DMS 273 (cell line): ENCODE measurements at regions not wholly inside any gene's neighbourhood (a gene's known extent, or its start where the extent isn't known, plus 50 kb on each side); places are given as distances from the start of the nearest gene placed in this dataset.
"Not testable (repeated sequence)": the region's sequence is repeated elsewhere in the genome, so short reads cannot be mapped to it uniquely, and the experiment has no call there.

Source experiments
- DNase-seq: peaks from one replicate; lab custom pipeline; 2025; ENCODE audit not compliant: unreplicated experiment; lab: John Stamatoyannopoulos, UW

- not testable (repeated sequence) for DNase-seq
Measured at GRCh38 chr2:132317026-132317680, 99.5 kb upstream of the GPR39 start.

DNA sequence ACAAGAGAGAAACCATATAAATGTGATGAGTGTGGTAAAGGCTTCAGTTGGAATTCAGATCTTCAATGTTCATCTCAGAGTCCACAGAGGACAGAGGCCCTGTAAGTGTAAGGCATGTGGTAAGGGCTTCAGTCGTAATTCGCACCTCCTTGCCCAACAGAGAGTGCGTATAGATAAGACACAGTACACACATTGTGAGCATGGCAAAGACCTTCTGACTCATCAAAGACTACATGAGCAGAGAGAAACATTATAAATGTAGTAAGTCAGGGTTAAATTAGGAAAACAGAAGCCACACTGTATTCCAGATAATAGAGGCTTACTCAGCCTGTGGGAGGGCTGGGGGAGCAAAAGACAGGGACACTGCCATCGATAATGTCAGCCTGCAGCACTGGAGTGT, 98.1 kb upstream of the GPR39 start:
- DNase-seq = not testable (repeated sequence)

GRCh38 chr2:132324005-132324404, 92.6 kb upstream of the GPR39 start:
- DNase-seq = not testable (repeated sequence)

GRCh38 chr2:132332345-132333033, 84.1 kb upstream of the GPR39 start:
- DNase-seq = not testable (repeated sequence)

GRCh38 chr2:132337135-132337534, 79.5 kb upstream of the GPR39 start:
- not testable (repeated sequence) for DNase-seq

DNA sequence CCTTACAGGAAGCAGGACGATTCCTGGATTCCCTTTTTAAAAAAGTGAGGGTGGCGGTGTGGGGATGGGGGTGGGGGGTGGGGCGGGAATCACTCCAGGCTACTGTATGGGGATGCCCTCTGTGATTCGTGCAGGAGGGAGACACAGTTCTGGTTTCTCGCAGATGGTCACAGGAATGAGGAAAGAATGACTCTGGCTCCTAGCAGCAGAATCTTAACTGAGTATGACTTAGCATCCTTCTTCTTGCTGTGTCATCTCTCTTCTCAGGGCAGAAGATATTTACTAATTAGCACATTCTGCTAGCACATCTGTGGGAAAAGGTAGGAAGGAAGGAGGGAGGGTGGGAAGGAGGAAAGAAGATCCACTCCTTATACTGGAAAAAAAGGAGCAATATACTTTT, 78.8 kb upstream of the GPR39 start:
- not testable (repeated sequence) for DNase-seq

DNA sequence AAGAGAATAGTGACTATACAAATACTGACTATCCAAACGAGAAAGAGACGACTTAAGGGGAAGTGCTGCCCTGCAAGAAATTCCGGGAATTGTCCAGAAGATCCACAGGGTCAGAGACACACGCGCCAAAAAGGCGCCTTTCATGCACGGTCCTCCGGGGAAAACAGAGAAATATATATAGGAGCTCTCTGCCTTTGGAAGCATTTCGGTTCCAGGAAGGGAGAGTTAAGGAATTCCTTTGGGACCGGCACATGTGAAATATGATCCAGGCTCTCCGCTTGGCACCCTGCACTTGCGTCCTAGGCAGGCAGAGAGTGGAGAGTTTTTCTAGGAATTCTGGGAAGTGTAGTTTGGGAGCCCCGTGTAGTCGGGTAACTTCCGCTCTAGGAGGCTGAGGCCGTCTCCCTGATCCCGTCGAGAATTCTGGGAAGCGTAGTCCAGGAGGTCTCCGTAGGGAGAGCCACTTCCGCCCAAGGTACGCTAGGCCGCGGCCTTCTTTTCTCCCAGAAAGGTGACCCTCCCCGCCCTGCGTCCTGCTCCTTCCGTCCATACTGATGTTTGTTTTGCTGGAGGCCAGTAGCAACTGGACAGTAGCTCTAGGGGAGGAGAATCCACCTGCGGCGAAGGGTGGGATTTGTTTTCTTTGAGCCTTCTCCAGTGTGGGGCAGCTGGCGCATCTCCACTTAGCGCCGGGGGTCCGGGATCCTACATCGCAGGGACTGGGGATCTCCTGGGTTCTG, 69.4 kb upstream of the GPR39 start:
- DNase-seq = peak; percentile 89

DNA sequence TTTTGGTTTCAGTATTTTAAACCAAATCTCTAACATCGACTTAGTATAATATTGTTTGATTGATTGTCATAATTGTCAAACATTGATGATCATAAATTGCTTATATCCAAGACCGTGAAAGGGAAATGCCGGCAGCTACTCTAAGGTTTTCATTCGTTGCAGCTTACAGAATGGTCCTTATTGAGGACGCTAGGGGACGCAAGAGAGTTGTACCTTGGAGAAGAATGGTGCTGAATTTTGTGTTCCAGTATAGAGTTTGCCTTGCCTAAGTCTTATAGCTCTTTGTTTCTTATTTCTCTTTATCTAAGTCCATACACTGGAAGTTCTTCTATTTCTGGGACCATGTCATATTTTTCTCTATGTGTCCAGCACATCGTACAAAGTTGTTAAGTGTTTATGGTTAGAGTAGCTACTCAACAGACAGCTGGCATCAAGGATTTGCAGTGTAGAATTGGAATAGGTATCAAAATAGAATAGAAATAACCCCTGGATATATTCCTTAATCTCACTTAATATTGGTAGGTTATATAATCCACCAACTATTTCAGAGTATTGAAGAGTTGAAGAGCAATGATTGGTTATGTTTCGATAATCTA, 67.4 kb upstream of the GPR39 start:
- peak; percentile 80 for DNase-seq

DNA sequence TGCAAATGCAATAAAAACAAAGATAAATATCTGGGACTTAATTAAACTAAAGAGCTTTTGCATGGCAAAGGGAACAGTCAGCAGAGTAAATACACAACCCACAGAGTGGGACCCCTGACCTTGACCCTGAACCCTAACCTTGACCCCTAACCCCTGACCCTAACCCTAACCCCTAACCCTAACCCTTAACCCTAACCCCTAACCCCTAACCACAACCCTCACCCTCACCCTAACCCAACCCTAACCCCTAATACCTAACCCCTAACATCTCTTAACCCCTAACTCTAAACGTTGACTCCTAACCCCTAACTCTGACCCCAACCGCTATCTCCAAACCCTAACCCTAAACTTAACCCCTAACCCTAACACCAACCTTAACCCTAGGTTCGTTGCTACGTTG, 64.9 kb upstream of the GPR39 start:
- not testable (repeated sequence) for DNase-seq

- DNase-seq = peak; percentile 91
Measured at GRCh38 chr2:132352481-132353001, 64.1 kb upstream of the GPR39 start.

DNA sequence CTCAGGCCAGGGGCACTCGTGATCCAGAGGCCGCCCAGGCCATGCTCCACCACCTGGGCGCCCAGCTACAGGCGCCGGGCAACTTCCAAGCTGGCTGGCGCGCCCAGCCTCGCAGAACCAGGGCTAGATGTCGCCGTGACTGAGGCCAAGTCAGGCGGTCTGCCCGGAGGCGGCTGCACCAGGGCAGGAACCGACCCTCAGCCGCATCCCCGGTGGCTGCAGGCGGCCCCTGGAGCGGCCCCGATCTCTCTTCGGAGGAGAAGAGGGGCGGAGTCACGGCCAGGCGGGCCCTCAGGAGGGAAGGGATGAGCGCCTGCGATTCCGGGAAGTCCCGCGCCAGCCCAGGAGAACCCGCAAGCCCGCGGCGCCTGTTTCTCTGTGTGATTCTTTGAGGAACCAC, 63.2 kb upstream of the GPR39 start:
- not testable (repeated sequence) for DNase-seq

DNA sequence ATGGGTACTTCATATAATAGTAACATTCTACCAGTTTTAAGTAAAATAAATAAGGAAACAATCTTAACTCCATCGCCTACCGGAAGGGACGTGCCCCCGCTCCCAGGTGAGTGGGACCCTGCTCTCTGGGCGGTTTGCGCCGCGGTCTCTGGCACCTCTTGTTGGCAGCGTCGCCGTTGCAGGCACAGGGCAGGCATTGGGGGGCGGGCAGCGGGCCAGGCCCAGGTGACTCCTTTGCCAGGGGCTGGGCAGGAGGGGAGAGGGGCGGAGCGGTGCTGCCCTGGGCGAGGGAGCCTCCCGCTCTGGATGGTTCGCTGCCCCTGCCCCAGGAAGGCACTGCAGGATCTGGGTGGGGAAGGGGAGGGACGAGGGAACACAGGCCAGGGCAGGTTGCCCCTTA, 55.6 kb upstream of the GPR39 start:
- DNase-seq = not testable (repeated sequence)

DNA sequence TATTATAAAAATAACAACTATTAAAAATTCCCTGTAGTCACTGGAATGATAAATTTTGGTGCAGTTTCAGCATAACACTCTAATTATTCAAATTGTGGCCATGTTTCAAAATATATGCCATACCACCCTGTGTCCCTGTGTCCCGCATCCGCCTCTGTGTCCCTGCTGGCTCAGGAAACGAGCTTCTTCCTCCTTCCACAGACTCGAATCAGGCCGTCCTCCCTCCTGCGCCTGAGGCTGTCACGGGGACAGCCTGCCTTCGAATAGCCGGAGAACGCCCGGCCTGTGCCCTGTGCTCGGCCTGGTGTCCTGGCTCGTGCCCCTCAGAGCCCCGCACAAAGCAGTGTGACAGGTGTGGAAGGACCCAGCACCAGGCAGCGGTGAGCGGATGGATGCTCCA, 55.1 kb upstream of the GPR39 start:
- not testable (repeated sequence) for DNase-seq

- not testable (repeated sequence) for DNase-seq
Measured at GRCh38 chr2:132363352-132363751, 53.3 kb upstream of the GPR39 start.

DNA sequence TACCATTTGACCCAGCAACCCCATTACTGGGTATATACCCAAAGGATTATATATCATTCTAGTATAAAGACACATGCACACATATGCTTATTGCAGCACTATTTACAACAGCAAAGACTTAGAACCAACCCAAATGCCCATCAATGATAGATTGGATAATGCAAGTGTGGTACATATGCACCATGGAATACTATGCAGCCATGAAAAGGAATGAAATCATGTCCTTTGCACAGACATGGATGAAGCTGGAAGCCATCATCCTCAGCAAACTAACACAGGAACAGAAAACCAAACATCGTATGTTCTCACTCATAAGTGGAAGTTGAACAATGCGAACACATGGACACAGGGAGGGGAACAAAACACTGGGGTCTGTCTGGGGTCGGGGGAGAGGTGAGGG, 50.6 kb upstream of the GPR39 start:
- not testable (repeated sequence) for DNase-seq

DNA sequence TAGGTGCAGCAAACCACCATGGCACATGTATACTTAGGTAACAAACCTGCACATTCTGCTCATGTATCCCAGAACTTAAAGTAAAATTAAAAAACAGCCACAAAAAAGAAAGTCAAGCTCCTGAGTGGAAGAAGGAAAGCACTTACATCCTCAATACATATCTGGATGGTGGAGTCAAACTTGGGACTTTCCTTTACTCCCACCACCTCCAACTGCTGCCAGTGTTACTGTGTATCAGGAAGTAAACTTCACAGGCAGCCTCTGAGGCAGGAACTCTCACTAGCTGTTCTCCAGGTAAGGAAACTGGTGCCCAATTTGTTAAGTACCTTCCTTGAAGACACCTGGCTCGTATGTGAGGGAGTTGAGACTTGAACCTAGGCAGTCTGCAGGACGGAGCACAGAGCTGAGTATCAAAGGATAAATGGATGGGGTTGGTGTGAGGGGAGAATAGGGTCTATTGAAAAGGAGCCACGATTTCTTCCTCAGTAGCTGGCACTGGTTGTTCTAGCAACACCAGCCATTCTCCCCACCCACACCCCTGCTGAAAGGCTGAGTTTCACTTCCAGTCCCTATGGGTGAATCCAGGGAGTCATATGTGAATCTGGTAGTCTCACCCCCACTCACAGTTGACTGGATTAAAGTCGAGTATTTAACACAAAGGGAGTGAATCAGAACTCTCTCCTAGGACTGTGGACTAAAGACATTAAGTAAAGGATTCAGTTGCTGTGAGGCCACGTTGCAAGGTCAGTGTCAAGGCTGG, 50.0 kb upstream of the GPR39 start:
- DNase-seq = no peak
